NCI-H1417 (cell line): ENCODE measurements at regions not wholly inside any gene's neighbourhood (a gene's known extent, or its start where the extent isn't known, plus 50 kb on each side); places are given as distances from the start of the nearest gene placed in this dataset.
A peak's percentile ranks its signal among the peaks of the same experiment; 100 is the strongest.

ENCODE experiments used
- DNase-seq, 3 experiments: peaks; one replicate each; lab custom pipeline; 2025; lab: John Stamatoyannopoulos, UW

GRCh38 chr1:8086055-8086454 lies 59.9 kb upstream of the ERRFI1 start:
- DNase-seq, result no peak

GRCh38 chr1:8084913-8085312 lies 58.8 kb upstream of the ERRFI1 start:
- no peak for DNase-seq

GRCh38 chr1:8083739-8084484 lies 57.8 kb upstream of the ERRFI1 start:
- no peak for DNase-seq

- no peak for DNase-seq
Observed at GRCh38 chr1:8082945-8083344, 56.8 kb upstream of the ERRFI1 start.

GRCh38 chr1:8078176-8078671 lies 52.1 kb upstream of the ERRFI1 start:
- DNase-seq, result no peak

- no peak for DNase-seq
Observed at GRCh38 chr1:8077602-8078001, 51.5 kb upstream of the ERRFI1 start.

GRCh38 chr1:8077120-8077573 lies 51.0 kb upstream of the ERRFI1 start:
- DNase-seq, result peak; percentile 7 to 42 (median 41)

- peak in 1 of 3 experiments; percentile 22 for DNase-seq
Observed at GRCh38 chr1:8076176-8076575, 50.1 kb upstream of the ERRFI1 start.
